H1 (cell line): ENCODE measurements at regions not wholly inside any gene's neighbourhood (a gene's known extent, or its start where the extent isn't known, plus 50 kb on each side); places are given as distances from the start of the nearest gene placed in this dataset.

Experiments
- CHD1 ChIP-seq: IDR thresholded peaks from 2 replicates; pipeline ENCODE4 v1.6.1; 2012; ENCODE audit warnings: low read depth, low read length, improper control_type of control experiment
- KDM4A ChIP-seq: IDR thresholded peaks from one replicate; pipeline ENCODE4 v1.7.1; 2012; ENCODE audit warnings: low read depth, mild to moderate bottlenecking, moderate library complexity, low read length, inconsistent platforms; ENCODE audit not compliant: severe bottlenecking
- SAP30 ChIP-seq: fragments of 300-600 bp; sonication (generic); IDR thresholded peaks from 2 replicates; pipeline ENCODE4 v1.7.1; 2012; ENCODE audit warnings: low read length, moderate library complexity, mild to moderate bottlenecking, inconsistent platforms; ENCODE audit not compliant: insufficient read depth, insufficient replicate concordance
- SIN3A ChIP-seq, 2 experiments: IDR thresholded peaks in 1 of 2; conservative IDR thresholded peaks in 1 of 2; 2 replicates each; pipeline ENCODE4 v1.6.1; 2011 to 2012; ENCODE audit warnings: low read length in 2 of 2, improper control_type of control experiment in 1 of 2, low read depth in 1 of 2, mild to moderate bottlenecking in 1 of 2
- SP1 ChIP-seq: IDR thresholded peaks from 2 replicates; pipeline ENCODE4 v1.6.1; 2011; ENCODE audit warnings: low read depth, low read length
- SRF ChIP-seq: IDR thresholded peaks from 2 replicates; pipeline ENCODE4 v1.6.1; 2011; ENCODE audit warnings: mild to moderate bottlenecking, low read depth, low read length, moderate library complexity
- TF ChIP-seq, protein P1 (sequence below): IDR thresholded peaks from 2 replicates; pipeline ENCODE4 v1.6.1; 2012; ENCODE audit warnings: inconsistent platforms

DNA sequence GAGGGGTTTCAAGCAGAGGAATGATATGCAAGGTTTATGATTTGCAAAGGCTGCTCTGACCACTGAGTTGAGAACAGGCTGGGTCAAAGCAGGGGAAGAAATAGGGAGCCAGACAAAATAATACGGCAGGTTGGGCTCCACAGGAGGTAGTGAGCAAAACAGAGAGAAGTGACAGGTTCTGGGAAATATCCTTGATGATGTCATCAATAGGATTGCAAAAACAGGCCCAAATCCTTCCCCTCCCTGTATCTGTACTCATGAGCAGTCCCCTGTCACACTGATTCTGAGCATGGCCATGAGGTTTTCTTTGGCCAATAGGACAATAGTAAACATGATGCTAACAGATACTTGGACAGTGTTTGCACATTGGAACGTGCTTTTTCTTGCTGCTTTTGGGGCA is 471.8 kb upstream of the BRINP1 start (continued):
- TF ChIP-seq SIN3A (conservative IDR thresholded peaks at IDR 0.05 in 1 of 2, IDR thresholded peaks at IDR 0.05 in 1 of 2; ENCODE audit: low read depth in 1 of 2, low read length in 2 of 2) (no peak), KDM4A (no peak), SP1 (no peak), SAP30 (no peak), CHD1 (no peak), SRF (no peak)
- TF ChIP-seq, protein P1, sequence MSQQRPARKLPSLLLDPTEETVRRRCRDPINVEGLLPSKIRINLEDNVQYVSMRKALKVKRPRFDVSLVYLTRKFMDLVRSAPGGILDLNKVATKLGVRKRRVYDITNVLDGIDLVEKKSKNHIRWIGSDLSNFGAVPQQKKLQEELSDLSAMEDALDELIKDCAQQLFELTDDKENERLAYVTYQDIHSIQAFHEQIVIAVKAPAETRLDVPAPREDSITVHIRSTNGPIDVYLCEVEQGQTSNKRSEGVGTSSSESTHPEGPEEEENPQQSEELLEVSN: no peak
